NOMO-1 (cell line): ENCODE measurements at regions not wholly inside any gene's neighbourhood (a gene's known extent, or its start where the extent isn't known, plus 50 kb on each side); places are given as distances from the start of the nearest gene placed in this dataset.
A peak's percentile ranks its signal among the peaks of the same experiment; 100 is the strongest.
"Not testable (repeated sequence)": the region's sequence is repeated elsewhere in the genome, so short reads cannot be mapped to it uniquely, and the experiment has no call there.

ENCODE experiments used
- DNase-seq, 2 experiments: peaks; one replicate each; lab custom pipeline; 2025; ENCODE audit not compliant: unreplicated experiment in 2 of 2; lab: John Stamatoyannopoulos, UW

GRCh38 chr3:14057701-14058100 lies 67.0 kb downstream of the CHCHD4 start:
- no peak for DNase-seq

- DNase-seq: no peak
Observed at GRCh38 chr3:14047841-14048240, 76.8 kb downstream of the CHCHD4 start.

DNA sequence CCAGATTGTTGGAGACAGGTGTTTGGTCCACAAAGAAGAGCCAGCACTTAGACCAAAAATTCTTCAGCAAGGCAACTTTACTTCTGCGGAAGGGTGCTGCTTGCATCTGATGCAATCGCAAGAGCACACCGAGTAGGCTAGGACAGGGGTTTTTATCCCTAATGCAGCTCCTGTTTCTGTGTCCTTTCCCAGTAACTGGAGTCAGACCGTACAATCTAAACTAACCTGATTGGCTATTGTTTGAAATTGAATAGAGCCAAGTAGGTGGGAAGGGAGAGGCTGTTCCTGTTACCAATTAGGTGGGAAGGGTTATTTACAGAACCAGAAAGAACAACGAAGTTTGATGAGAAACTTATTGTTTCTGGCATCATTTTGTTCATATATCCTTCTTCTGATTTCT lies 77.6 kb downstream of the CHCHD4 start:
- DNase-seq: no peak

- no peak for DNase-seq
Observed at GRCh38 chr3:14042680-14043079, 82.0 kb downstream of the CHCHD4 start.

DNA sequence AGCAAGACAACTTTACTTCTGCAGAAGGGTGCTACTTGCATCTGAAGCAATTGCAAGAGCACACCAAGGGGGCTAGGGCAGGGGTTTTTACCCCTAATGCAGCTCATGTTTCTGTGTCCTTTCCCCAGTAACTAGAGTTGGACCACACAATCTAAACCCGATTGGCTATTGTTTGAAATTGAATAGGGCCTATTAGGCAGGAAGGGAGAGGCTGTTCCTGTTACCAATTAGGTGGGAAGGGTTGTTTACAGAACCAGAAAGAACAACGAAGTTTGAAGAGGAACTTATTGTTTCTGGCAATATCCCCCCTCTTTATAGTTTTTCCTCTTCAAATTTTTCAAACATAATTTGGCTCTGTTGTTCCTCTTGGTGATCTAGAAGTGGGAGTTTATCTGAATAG lies 85.5 kb downstream of the CHCHD4 start:
- no peak for DNase-seq

GRCh38 chr3:14037211-14037610 lies 87.5 kb downstream of the CHCHD4 start:
- DNase-seq: no peak

DNA sequence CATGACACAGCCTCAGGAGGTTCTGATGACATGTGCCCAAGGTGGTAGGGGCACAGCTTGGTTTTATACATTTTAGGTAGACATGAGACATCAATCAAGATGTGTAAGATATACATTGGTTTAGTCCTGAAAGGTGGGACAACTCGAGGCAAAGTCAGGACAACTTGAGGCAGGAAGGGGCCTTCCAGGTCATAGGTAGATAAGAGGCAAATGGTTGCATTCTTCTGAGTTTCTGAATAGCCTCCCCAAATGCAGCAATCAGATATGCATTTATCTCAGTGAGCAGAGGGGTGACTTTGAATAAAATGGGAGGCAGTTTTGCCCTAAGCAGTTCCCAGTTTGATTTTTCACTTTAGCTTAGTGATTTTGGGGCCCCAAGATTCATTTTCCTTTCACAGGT lies 91.6 kb downstream of the CHCHD4 start:
- no peak for DNase-seq

DNA sequence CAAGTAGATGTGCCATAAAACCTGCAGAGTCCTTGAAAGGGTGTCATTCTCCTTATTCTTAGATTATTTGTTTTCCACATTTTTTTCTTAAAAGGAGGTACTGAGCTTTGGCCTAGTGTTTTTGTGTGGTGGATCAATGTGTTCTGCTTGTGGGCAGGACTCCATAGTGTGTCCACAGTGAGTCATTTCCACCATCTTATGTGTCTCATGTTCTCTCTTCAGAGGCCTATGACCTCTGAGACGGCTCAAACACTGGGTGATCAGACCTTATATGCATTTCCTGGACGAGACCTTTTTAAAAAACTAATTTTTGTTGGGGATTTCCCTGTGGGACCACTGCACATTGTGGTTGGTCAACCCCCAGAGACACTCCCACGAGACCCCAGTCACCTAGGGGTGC lies 93.4 kb downstream of the CHCHD4 start:
- DNase-seq: no peak

- DNase-seq: not testable (repeated sequence)
Observed at GRCh38 chr3:14029390-14029995, 95.2 kb downstream of the CHCHD4 start.

DNA sequence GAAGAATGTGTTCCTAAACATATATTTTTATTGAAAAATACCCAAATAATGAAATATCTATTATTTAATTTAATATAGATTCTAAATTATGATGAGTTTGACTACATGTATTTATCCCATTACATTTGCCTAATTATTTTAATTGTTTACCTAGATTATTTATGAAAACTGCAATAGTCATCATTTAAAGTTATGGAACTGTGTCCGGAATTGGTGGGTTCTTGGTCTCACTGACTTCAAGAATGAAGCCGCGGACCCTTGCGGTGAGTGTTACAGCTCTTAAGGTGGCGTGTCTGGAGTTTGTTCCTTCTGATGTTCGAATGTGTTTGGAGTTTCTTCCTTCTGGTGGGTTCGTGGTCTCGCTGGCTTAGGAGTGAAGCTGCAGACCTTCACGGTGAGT lies 96.5 kb downstream of the CHCHD4 start:
- not testable (repeated sequence) for DNase-seq

DNA sequence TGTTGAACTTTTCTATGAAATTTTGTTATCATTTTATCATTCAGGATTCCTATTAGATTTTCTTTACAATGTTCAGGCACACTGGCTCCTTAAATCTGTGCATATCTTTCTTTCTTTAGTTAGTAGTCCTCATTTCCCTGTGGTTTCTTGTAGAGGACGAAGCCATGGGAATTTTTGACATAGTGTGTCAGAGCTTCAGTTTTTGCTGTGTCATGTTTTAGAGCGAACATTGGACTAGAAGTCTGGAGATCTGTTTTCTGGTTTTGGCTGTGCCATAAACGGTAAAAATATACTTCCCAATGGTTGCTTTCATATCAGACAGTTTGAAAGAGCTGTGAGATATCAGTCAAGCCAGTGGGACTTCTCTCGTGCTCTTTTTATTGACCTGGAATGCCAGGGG lies 105.2 kb downstream of the CHCHD4 start:
- no peak for DNase-seq

DNA sequence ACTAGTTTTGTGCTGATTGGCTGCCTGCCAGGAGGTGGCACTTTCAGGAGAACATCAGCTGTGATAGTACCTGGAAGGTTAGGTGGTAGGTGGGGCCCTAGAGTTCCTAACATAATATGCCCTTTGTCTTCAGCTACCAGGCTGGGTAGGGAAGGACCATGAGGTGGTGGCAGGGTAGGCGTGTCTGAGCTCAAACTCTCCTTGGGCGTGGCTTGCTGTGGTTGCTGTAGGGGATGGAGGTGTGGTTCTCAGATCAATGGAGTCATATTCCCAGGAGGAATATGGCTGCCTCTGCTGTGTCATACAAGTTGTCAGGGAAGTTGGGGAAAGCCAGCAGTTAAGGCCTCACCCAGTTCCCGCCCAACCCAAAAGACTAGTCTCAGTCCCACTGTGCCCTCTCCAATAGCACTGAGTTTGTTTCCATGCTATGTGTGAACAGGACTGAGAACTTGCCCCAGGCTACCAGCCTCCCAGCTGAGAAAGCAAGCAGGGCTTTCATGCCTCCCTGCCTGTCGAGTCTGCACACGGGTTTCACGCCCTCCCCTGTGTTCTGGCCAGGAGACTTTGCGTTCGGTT lies 107.7 kb downstream of the CHCHD4 start:
- no peak for DNase-seq

- no peak for DNase-seq
Observed at GRCh38 chr3:14007006-14007405, 117.7 kb downstream of the CHCHD4 start.

- no peak for DNase-seq
Observed at GRCh38 chr3:14001136-14001535, 121.3 kb upstream of the WNT7A start.

GRCh38 chr3:14000556-14000955 lies 120.7 kb upstream of the WNT7A start:
- no peak for DNase-seq

GRCh38 chr3:13998831-13999230 lies 119.0 kb upstream of the WNT7A start:
- no peak for DNase-seq

- DNase-seq: not testable (repeated sequence)
Observed at GRCh38 chr3:13995216-13995615, 115.3 kb upstream of the WNT7A start.

DNA sequence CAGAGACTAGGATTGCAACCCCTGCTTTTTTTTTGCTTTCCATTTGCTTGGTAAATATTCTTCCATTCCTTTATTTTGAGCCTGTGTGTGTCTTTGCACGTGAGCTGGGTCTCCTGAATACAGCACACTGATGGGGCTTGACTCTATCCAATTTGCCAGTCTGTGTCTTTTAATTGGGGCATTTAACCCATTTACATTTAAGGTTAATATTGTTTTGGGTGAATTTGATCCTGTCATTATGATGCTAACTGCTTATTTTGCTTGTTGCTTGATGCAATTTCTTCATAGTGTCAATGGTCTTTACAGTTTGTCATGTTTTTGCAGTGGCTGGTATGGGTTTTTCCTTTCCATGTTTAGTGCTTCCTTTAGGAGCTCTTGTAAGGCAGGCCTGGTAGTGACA lies 109.1 kb upstream of the WNT7A start:
- DNase-seq: not testable (repeated sequence)

DNA sequence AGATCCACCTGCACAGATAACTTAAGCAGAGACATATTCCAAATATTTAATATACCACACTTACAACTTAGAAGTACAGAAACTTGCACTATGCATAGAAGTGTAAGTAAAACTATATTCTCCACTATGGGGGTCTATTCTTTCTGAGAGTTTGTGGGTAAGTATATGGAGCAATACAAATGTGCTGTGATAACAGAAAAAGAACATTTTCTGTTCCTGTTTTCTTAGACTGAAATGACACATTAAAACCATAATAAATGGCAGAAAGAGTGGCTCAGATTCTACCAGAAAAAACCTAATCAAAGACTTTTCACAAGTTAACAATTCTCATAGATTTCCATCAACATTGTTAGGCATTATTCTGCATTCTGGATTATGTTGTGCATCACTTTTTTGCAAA lies 96.6 kb upstream of the WNT7A start:
- DNase-seq: peak in 1 of 2 experiments; percentile 5

- no peak for DNase-seq
Observed at GRCh38 chr3:13975686-13976085, 95.8 kb upstream of the WNT7A start.

- no peak for DNase-seq
Observed at GRCh38 chr3:13972679-13973379, 93.0 kb upstream of the WNT7A start.

DNA sequence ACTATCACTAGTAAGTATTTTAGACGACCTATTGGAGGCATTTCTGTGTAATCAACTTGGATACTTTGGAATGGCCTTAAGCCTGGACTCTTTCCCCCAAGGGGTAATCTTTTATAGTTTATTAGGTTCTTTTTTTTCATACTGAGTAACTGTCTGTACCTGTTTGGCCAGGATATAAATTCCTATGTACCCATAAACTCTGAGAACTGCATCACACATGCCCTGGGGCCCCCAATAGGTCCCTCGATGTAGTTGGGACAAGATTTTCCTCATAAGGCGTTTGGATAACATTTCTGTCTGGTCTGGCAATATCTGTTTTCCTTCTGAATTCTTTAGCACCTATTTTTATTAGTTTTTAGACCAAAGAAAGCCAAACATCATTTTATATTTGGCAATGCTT lies 86.4 kb upstream of the WNT7A start:
- no peak for DNase-seq
